Activated CD4-positive, alpha-beta memory T cell treated with anti-CD3 and anti-CD28 coated beads, Interleukin-2, amount 10 ng/mL, durations not matched to agents 7 days and 5 days (primary cell): ENCODE measurements at regions not wholly inside any gene's neighbourhood (a gene's known extent, or its start where the extent isn't known, plus 50 kb on each side); places are given as distances from the start of the nearest gene placed in this dataset.

Source experiments
- CTCF ChIA-PET: fragments of 350-600 bp; sonication (Branson Sonifier 250); formaldehyde crosslinking; loops from one replicate; lab custom pipeline; 2021; ENCODE audit warnings: antibody characterized with exemption, inconsistent platforms; lab: Charles Lee
- POLR2A ChIA-PET: fragments of 350-600 bp; sonication (Branson Sonifier 250); formaldehyde crosslinking; loops from one replicate; lab custom pipeline; 2021; ENCODE audit warnings: antibody characterized with exemption; lab: Charles Lee
- DNase-seq: peaks from one replicate; pipeline ENCODE4 v3.0.0-alpha.2; 2020
- H3K27ac Mint-ChIP-seq: one replicate; pipeline ENCODE4 v1.8.0; 2021; ENCODE audit warnings: mild to moderate bottlenecking, mixed read lengths
- H3K27me3 Mint-ChIP-seq: one replicate; pipeline ENCODE4 v1.8.0; 2021; ENCODE audit warnings: mixed read lengths
- H3K36me3 Mint-ChIP-seq: one replicate; pipeline ENCODE4 v1.8.0; 2021; ENCODE audit warnings: low read depth, mixed read lengths
- H3K4me1 Mint-ChIP-seq: one replicate; pipeline ENCODE4 v1.8.0; 2021; ENCODE audit warnings: mixed read lengths
- H3K4me3 Mint-ChIP-seq: one replicate; pipeline ENCODE4 v1.8.0; 2021; ENCODE audit warnings: mild to moderate bottlenecking, mixed read lengths
- H3K9me3 Mint-ChIP-seq: one replicate; pipeline ENCODE4 v1.8.0; 2021; ENCODE audit warnings: mixed read lengths

GRCh38 chr2:172658945-172659344, 76.7 kb upstream of the RAPGEF4 start:
- peaks cover 7% of the 10 kb centered on the region for H3K9me3 Mint-ChIP-seq
- no peaks in the 10 kb centered on the region for H3K4me1 Mint-ChIP-seq
- H3K4me3 Mint-ChIP-seq, result no peak overlapping the region
- H3K27ac Mint-ChIP-seq, result no peak overlapping the region
- peaks cover 3% of the 10 kb centered on the region for H3K27me3 Mint-ChIP-seq
- CTCF ChIA-PET, result no interaction called here
- DNase-seq, result no peak
- no peaks in the 10 kb centered on the region for H3K36me3 Mint-ChIP-seq
- POLR2A ChIA-PET, result no interaction called here

GRCh38 chr2:172662099-172662498, 73.5 kb upstream of the RAPGEF4 start:
- Mint-ChIP-seq H3K4me1 (no peaks in the 10 kb centered on the region), H3K36me3 (no peaks in the 10 kb centered on the region), H3K27ac (no peak overlapping the region), H3K4me3 (no peak overlapping the region), H3K27me3 (peaks cover 10% of the 10 kb centered on the region), H3K9me3 (peaks cover 9% of the 10 kb centered on the region)
- ChIA-PET POLR2A (no interaction called here), CTCF (interaction anchor here (0.7 kb wide), 1 partner anchor 1385 kb away, joined by 3 read pairs; no protein-coding TSS in a partner anchor)
- no peak for DNase-seq

GRCh38 chr2:172664766-172665165, 70.9 kb upstream of the RAPGEF4 start:
- CTCF ChIA-PET, result no interaction called here
- no peak for DNase-seq
- Mint-ChIP-seq H3K9me3 (peaks cover 4% of the 10 kb centered on the region), H3K27ac (no peak overlapping the region), H3K4me1 (no peaks in the 10 kb centered on the region), H3K4me3 (no peak overlapping the region), H3K36me3 (no peaks in the 10 kb centered on the region), H3K27me3 (peaks cover 13% of the 10 kb centered on the region)
- POLR2A ChIA-PET, result no interaction called here

- CTCF ChIA-PET, result no interaction called here
- H3K27me3 Mint-ChIP-seq, result peaks cover 11% of the 10 kb centered on the region
- POLR2A ChIA-PET, result no interaction called here
- H3K4me1 Mint-ChIP-seq, result no peaks in the 10 kb centered on the region
- H3K4me3 Mint-ChIP-seq, result no peak overlapping the region
- peaks cover 4% of the 10 kb centered on the region for H3K9me3 Mint-ChIP-seq
- no peak overlapping the region for H3K27ac Mint-ChIP-seq
- no peak for DNase-seq
- H3K36me3 Mint-ChIP-seq, result no peaks in the 10 kb centered on the region
These were observed 67.9 kb upstream of the RAPGEF4 start for GRCh38 chr2:172667581-172668325.

- Mint-ChIP-seq H3K4me1 (no peaks in the 10 kb centered on the region), H3K27ac (no peak overlapping the region), H3K27me3 (peaks cover 15% of the 10 kb centered on the region), H3K4me3 (no peak overlapping the region), H3K36me3 (no peaks in the 10 kb centered on the region), H3K9me3 (peaks cover 4% of the 10 kb centered on the region)
- ChIA-PET POLR2A (no interaction called here), CTCF (interaction anchor here (1.0 kb wide), 1 partner anchor 39 kb away, joined by 3 read pairs; no protein-coding TSS in a partner anchor)
- no peak for DNase-seq
These were observed 64.1 kb upstream of the RAPGEF4 start for GRCh38 chr2:172671501-172671900.

- no peak overlapping the region for H3K4me3 Mint-ChIP-seq
- H3K36me3 Mint-ChIP-seq, result no peaks in the 10 kb centered on the region
- no peak overlapping the region for H3K27ac Mint-ChIP-seq
- CTCF ChIA-PET, result no interaction called here
- H3K9me3 Mint-ChIP-seq, result peaks cover under 1% of the 10 kb centered on the region
- no peaks in the 10 kb centered on the region for H3K4me1 Mint-ChIP-seq
- DNase-seq, result no peak
- peaks cover 13% of the 10 kb centered on the region for H3K27me3 Mint-ChIP-seq
- POLR2A ChIA-PET, result no interaction called here
These were observed 63.5 kb upstream of the RAPGEF4 start for GRCh38 chr2:172672114-172672513.

- H3K4me1 Mint-ChIP-seq, result no peaks in the 10 kb centered on the region
- no peaks in the 10 kb centered on the region for H3K9me3 Mint-ChIP-seq
- peaks cover 12% of the 10 kb centered on the region for H3K27me3 Mint-ChIP-seq
- H3K36me3 Mint-ChIP-seq, result no peaks in the 10 kb centered on the region
- H3K27ac Mint-ChIP-seq, result no peak overlapping the region
- no peak for DNase-seq
- H3K4me3 Mint-ChIP-seq, result no peak overlapping the region
- ChIA-PET CTCF (interaction anchor here (1.3 kb wide), 2 partner anchors 7 to 18 kb away, joined by 3 to 4 read pairs; no protein-coding TSS in a partner anchor), POLR2A (no interaction called here)
These were observed 62.5 kb upstream of the RAPGEF4 start for GRCh38 chr2:172673056-172673683.

DNA sequence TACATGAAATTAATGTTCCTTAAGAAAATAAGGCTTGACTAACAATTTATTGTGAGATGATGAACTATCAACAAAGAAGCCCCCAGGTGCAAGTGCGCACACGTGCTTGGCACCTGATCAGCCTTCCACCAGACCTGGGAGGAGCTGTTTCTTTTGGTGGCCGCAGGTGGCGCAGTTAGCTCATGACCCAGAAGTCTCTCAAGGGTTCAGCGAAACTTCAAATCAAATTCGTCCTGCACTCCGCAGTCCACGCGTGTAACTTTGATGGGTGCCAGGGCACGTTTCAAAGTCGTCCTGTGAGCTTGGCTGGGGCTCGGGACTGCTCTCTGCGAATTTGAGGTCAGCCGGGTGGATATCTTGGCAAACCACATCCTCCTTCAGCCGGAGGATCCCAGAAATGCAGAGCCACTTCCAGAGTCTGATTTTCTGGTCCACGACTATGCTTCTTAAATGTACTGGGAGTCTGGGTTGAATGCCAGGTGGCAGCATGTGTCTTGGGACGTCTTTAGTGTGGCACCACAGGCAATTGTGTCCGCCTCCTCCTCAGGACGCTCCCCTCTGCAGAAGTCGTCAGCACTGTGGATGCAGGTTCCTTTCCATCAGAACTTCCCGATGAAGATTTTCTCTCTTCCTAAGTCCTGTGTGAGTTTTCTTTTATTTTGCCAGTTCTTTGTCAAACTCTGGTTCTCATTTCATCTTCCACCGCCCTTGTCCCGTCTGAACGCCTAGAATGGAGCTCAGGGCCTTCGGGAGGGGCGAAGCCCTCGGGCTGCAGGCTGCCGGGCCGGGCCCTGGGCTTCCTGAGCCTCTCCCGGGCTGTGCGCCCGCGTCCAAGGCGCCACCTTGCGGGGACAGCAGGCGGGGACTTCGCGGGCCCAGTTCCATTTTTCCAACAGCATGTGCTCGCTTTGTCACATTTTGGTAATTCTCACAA, 61.3 kb upstream of the RAPGEF4 start:
- H3K36me3 Mint-ChIP-seq, result no peaks in the 10 kb centered on the region
- ChIA-PET POLR2A (no interaction called here), CTCF (interaction anchor here (0.9 to 1.3 kb wide), 6 partner anchors 8 to 104 kb away, joined by 3 to 4 read pairs (median 3); no protein-coding TSS in a partner anchor)
- peaks cover 12% of the 10 kb centered on the region for H3K27me3 Mint-ChIP-seq
- H3K4me3 Mint-ChIP-seq, result no peak overlapping the region
- no peaks in the 10 kb centered on the region for H3K4me1 Mint-ChIP-seq
- H3K9me3 Mint-ChIP-seq, result no peaks in the 10 kb centered on the region
- DNase-seq, result peak; percentile 24
- no peak overlapping the region for H3K27ac Mint-ChIP-seq

- no peak overlapping the region for H3K4me3 Mint-ChIP-seq
- H3K4me1 Mint-ChIP-seq, result no peaks in the 10 kb centered on the region
- peaks cover 9% of the 10 kb centered on the region for H3K27me3 Mint-ChIP-seq
- no peak overlapping the region for H3K27ac Mint-ChIP-seq
- POLR2A ChIA-PET, result no interaction called here
- no peaks in the 10 kb centered on the region for H3K9me3 Mint-ChIP-seq
- no peak for DNase-seq
- CTCF ChIA-PET, result interaction anchor here (0.6 to 1.3 kb wide), 8 partner anchors 22 to 501 kb away, joined by 3 to 4 read pairs (median 3); no protein-coding TSS in a partner anchor
- no peaks in the 10 kb centered on the region for H3K36me3 Mint-ChIP-seq
These were observed 60.7 kb upstream of the RAPGEF4 start for GRCh38 chr2:172674968-172675303.

DNA sequence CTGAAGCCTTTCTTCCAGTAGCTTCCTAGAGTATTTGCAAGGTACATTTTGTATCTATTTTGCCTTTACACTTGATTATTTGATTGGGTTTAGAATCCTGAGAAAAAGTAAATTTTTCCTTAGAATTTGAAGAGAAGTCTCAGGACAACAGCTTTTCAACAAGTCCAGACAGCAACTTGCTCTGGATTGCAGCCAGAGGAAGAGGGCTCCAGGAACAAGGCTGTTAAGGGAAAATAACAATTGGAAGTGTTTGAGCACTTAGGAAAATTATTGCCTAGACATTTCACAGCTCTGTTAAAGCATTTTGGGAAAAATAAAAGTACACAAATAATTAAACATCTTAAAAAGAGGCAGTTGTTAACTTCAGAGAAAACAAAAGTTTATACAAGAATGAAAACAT, 58.3 kb upstream of the RAPGEF4 start:
- CTCF ChIA-PET, result no interaction called here
- no peak for DNase-seq
- Mint-ChIP-seq H3K9me3 (peaks cover 3% of the 10 kb centered on the region), H3K36me3 (no peaks in the 10 kb centered on the region), H3K27ac (no peak overlapping the region), H3K4me3 (no peak overlapping the region), H3K27me3 (peaks cover 9% of the 10 kb centered on the region), H3K4me1 (no peaks in the 10 kb centered on the region)
- POLR2A ChIA-PET, result no interaction called here

DNA sequence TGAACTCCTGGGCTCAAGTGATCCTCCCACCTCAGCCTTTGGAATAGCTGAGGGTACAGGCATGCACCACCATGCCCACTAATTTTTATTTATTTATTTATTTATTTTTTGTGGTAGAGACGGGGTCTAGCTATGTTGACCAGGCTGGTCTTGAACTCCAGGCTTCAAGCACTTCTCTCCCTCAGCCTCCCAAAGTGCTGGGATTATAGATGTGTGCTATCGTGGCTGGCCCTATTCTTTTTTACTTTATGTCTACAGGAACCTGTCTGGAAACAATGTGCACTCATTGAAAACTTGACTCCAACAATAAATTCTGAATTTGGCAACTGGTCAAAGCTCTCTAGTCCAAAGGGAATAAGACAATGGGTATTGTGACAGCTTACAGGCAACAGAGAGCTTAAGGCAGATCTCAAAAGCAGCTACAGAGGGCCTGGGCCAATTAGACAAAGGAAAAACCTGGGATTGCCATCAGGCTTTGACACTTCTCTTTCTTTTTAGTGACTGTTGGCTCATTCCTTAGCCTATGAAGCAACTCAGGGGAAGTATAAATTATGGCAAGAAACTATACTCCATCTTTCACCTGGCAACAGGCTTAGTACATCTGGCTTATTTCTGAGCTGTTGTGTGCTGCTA, 55.1 kb upstream of the RAPGEF4 start:
- POLR2A ChIA-PET, result interaction anchor here (1.2 kb wide), 1 partner anchor 14 kb away, joined by 3 read pairs; no protein-coding TSS in a partner anchor
- no peak overlapping the region for H3K27ac Mint-ChIP-seq
- CTCF ChIA-PET, result no interaction called here

GRCh38 chr2:172685467-172685866, 50.2 kb upstream of the RAPGEF4 start:
- POLR2A ChIA-PET, result no interaction called here
- Mint-ChIP-seq H3K9me3 (peaks cover 13% of the 10 kb centered on the region), H3K4me1 (peaks cover 3% of the 10 kb centered on the region), H3K27ac (no peak overlapping the region), H3K36me3 (no peaks in the 10 kb centered on the region), H3K27me3 (peaks cover 5% of the 10 kb centered on the region), H3K4me3 (no peak overlapping the region)
- CTCF ChIA-PET, result no interaction called here
- no peak for DNase-seq

More for the DNA sequence above, 55.1 kb upstream of the RAPGEF4 start:
- no peaks in the 10 kb centered on the region for H3K4me1 Mint-ChIP-seq
- no peaks in the 10 kb centered on the region for H3K36me3 Mint-ChIP-seq
- H3K9me3 Mint-ChIP-seq, result peaks cover 8% of the 10 kb centered on the region
- no peak for DNase-seq
- no peak overlapping the region for H3K4me3 Mint-ChIP-seq
- peaks cover 6% of the 10 kb centered on the region for H3K27me3 Mint-ChIP-seq
